Coronary artery (tissue), 2 donors: ENCODE measurements at regions not wholly inside any gene's neighbourhood (a gene's known extent, or its start where the extent isn't known, plus 50 kb on each side); places are given as distances from the start of the nearest gene placed in this dataset.

ENCODE experiments used
- DNase-seq: peaks from one replicate; pipeline ENCODE4 v3.0.0-alpha.2; 2017; ENCODE audit warnings: low spot score
- H3K27ac ChIP-seq, 2 donors: fragments of 200-600 bp; sonication (generic); one replicate each; pipeline ENCODE4 v1.5.1; 2016 to 2019
- H3K4me3 ChIP-seq: fragments of 200-600 bp; sonication (generic); 2 replicates; pipeline ENCODE4 v1.5.1; 2016; ENCODE audit warnings: mild to moderate bottlenecking, moderate library complexity
- CTCF ChIP-seq: fragments of 200-600 bp; sonication (generic); IDR thresholded peaks from one replicate; pipeline ENCODE4 v1.5.1; 2019; ENCODE audit warnings: antibody characterized with exemption

- TF ChIP-seq CTCF: no peak
- no peak overlapping the region for H3K27ac ChIP-seq
- H3K4me3 ChIP-seq: no peak overlapping the region
- no peak for DNase-seq
Measured at GRCh38 chr7:19623676-19624075, 85.2 kb downstream of the POLR1F start.

DNA sequence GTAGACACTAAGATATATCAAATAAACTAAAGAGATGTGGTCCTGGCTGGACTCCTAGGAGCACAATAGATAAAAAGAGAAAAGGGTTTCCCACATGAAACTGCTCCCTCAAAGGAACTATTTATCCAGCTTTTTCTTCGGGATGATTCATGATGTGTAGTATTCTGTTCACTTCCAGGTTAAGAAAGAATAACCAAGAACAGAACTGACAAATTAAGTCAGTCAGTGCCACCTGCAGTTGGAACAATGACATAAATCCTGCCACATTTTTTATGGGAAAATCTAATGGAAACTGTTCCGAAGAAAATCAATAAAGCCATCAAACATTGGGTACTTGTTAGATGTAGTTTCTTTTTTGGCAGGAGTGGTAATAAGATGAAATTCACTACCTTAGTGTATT, 87.1 kb downstream of the POLR1F start:
- no peak for DNase-seq
- no peak for TF ChIP-seq CTCF
- H3K4me3 ChIP-seq: no peak overlapping the region
- no peak overlapping the region for H3K27ac ChIP-seq

DNA sequence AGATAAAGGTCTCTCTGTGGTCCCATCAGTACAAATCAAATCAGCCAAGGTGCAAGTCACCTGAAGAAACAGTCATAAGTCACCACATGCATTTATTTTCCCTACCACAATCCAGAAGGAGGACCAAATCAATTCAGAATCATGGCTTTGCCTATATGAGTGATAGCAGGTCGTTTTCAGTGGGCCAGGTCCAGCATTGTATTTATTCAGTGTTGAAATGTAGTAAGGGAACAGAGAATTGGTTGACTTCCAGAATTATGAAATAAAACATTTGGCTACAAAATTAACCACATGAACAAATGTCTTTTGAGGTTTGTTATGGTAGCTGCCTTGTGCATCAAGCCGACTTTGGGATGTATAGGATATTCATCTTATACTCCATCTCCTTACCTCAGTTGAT, 88.4 kb downstream of the POLR1F start:
- no peak for DNase-seq
- Histone ChIP-seq H3K27ac (no peak overlapping the region), H3K4me3 (no peak overlapping the region)
- no peak for TF ChIP-seq CTCF

DNA sequence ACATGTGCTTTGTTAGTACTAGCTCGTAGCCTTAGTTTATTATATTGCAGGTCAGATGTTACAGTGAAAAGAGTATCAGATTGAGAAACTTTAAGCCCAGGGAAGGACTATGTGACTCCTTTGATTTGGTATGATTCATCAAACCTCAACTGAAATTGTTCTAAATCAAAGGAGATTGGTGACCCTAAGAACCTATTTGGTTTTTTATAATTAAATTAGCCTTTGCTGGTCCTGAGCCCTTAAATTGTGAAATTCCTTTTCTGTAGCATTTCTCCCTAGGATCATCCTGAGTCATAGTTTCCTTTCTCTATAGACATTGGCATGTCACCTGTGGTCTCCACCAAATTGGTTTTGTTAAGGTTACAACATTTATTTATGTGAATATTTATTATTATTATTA, 89.7 kb downstream of the POLR1F start:
- DNase-seq: no peak
- Histone ChIP-seq H3K4me3 (no peak overlapping the region), H3K27ac (no peak overlapping the region)
- TF ChIP-seq CTCF: no peak

DNA sequence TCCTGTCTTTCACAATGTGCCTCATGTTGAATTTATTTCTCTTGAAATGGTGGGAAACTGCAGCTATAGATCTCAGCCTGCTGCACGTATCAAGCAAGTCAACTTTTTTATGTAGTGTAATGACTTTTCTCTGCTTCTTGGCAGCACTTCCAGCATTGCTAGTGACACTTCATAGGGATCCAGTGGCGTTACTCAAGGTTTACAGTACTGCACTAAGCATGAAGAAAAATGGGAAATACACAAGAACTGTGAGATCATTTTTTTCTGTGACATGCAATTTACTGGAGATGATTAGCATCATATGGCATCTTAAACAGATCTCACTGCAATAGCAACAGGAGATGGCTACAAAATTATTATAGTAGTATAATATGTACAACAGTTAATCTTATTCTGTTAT, 90.9 kb downstream of the POLR1F start:
- TF ChIP-seq CTCF: no peak
- Histone ChIP-seq H3K4me3 (no peak overlapping the region), H3K27ac (no peak overlapping the region)
- no peak for DNase-seq

- TF ChIP-seq CTCF: no peak
- DNase-seq: no peak
- H3K27ac ChIP-seq: no peak overlapping the region
- no peak overlapping the region for H3K4me3 ChIP-seq
Measured at GRCh38 chr7:19610194-19610943, 98.5 kb downstream of the POLR1F start.

DNA sequence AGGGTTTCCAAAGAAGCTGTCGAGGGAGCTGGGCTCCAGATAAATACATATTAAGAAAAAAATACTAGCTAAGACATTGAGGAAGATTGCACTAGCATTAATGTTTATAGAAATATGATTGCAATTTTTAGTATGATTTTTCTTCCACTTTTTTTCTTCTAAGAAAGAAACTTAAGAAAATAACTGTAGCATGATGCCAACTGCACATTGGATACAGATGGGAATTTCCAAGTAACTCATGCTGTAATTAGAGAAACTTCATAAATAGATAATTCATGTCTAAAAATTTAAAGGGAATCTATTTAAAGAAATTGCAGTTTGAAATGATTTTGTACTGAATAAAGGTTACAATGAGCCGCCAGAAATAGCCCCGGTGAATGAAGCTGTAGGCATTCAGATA, 119.4 kb downstream of the POLR1F start:
- H3K4me3 ChIP-seq: no peak overlapping the region
- no peak for DNase-seq
- TF ChIP-seq CTCF: no peak
- H3K27ac ChIP-seq: no peak overlapping the region
